GM12801 (cell line): ENCODE measurements at regions not wholly inside any gene's neighbourhood (a gene's known extent, or its start where the extent isn't known, plus 50 kb on each side); places are given as distances from the start of the nearest gene placed in this dataset.

ENCODE experiments used
- CTCF ChIP-seq: IDR thresholded peaks from one replicate; pipeline ENCODE4 v1.5.1; 2011; ENCODE audit warnings: control low read depth; ENCODE audit not compliant: insufficient read length; ENCODE audit errors: extremely low read depth

DNA sequence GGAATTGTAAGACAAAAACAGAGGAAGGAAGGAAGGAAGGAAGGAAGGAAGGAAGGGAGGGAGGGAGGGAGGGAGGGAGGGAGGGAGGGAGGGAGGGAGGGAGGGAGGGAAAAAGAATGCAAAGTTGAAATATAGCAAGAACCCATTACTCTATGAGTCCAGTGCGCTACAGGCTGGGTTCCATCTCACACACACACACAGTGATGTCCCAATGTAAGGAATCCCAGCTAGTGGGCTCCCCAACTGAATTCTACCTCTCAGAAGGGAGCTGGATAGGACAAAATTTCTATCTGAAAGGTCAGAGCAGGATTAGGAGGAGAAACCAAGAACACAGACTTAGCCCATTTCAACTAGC, 173.4 kb downstream of the DAD1 start:
- no peak for TF ChIP-seq CTCF

DNA sequence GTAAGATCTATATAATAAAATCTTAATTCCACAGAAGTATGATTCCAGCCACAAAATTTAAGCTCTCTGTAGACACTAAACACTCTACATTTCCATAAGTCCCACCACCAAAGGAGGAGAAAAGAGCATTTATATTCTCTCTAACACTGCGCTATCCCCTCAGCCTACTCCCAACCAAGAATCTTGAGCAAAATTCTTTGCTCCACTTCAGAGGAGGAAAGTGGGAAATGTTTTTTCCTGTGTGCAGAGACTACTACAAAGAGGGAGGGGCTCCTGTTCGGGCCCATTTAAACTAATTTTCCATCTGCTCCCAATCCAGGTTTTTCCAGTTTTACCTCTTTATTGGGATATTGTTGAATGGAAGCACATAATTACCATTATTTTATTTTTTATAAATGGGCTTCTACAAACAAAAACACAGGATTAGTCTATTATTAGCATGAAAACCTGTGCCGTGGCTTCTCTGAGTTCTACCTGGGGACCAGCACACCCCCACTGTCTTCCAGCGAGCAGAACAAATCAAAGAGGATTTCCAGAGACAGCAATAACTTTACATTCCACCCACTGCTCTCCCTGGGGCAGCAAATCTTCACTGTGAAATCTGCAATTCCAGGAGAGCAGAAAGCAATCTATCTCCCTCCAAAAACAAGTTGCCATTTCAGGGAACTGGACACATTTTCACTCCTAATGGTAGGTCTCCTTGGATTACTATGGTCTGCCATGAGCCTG, 174.0 kb downstream of the DAD1 start:
- TF ChIP-seq CTCF = no peak

DNA sequence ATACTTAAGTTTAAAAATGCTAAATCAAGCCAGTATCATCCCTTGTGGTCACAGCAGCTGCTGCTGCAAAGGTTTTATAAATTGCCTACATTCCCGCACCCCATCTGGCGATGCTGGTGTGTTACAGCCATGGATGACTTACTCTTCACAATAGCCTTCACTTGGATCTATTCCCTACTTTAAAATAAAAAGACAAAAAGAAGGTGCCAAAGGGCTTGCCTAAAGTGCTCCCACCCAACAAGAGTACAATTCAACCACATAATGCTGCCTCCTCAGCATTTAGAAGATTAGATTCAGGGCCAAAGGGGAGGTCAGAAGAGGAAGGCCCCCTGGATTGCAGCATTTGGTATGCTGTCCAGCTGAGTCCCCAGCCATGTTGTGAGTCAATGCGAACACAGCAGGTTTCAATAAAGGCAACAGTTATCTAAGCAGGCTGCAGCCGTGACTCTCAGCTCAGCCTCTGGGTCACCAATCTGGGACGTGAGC, 176.1 kb downstream of the DAD1 start:
- TF ChIP-seq CTCF = no peak

- no peak for TF ChIP-seq CTCF
Observed at GRCh38 chr14:22411398-22412055, 177.5 kb downstream of the DAD1 start.

- no peak for TF ChIP-seq CTCF
Observed at GRCh38 chr14:22410497-22410896, 178.5 kb downstream of the DAD1 start.

GRCh38 chr14:22409006-22409405, 180.0 kb downstream of the DAD1 start:
- no peak for TF ChIP-seq CTCF

DNA sequence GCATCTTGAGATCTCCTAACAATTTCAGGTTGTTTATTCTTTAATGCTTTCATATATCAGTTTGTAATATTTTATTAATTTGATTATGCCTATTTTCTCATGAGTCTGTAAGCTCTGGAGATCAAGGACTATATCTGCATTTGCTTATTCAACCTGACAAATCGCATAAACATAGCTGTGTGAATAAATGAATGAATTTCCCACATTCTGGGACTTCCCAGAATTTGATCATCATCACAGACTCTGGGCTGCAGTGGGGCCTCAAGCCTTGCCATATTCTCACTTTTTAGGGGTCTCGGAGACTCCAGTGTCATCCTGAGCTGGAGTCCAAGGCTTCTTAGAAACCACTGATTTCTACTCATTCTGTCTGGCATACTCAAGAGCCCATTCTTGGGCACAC, 180.5 kb downstream of the DAD1 start:
- TF ChIP-seq CTCF = no peak
